GM18507 (cell line): ENCODE measurements at regions not wholly inside any gene's neighbourhood (a gene's known extent, or its start where the extent isn't known, plus 50 kb on each side); places are given as distances from the start of the nearest gene placed in this dataset.

Experiments
- DNase-seq: peaks from one replicate; pipeline ENCODE4 v3.0.0; 2011; ENCODE audit warnings: low read depth; ENCODE audit not compliant: insufficient read length; ENCODE audit errors: extremely low spot score
- FAIRE-seq: peaks from 2 replicates; lab custom pipeline; 2011; peaks lifted over from hg19 to GRCh38; lab: Jason Lieb, UNC

- no peak for DNase-seq
- no peak for FAIRE-seq
These were observed 459.7 kb upstream of the SEMA3A start for GRCh38 chr7:84654273-84654672.

GRCh38 chr7:84651876-84652275, 457.3 kb upstream of the SEMA3A start:
- DNase-seq: no peak
- FAIRE-seq: no peak

- DNase-seq: no peak
- FAIRE-seq: no peak
These were observed 453.5 kb upstream of the SEMA3A start for GRCh38 chr7:84647797-84648757.

GRCh38 chr7:84642611-84643010, 448.0 kb upstream of the SEMA3A start:
- FAIRE-seq: no peak
- no peak for DNase-seq

- DNase-seq (no peak), FAIRE-seq (no peak)
These were observed 446.0 kb upstream of the SEMA3A start for GRCh38 chr7:84640637-84641036.

- DNase-seq (no peak), FAIRE-seq (no peak)
These were observed 443.7 kb upstream of the SEMA3A start for GRCh38 chr7:84638339-84638697.

GRCh38 chr7:84637568-84638338, 443.2 kb upstream of the SEMA3A start:
- FAIRE-seq (no peak), DNase-seq (no peak)

- FAIRE-seq (no peak), DNase-seq (no peak)
These were observed 437.3 kb upstream of the SEMA3A start for GRCh38 chr7:84631913-84632312.

GRCh38 chr7:84629640-84630318, 435.2 kb upstream of the SEMA3A start:
- DNase-seq: no peak
- FAIRE-seq: no peak

- DNase-seq: no peak
- FAIRE-seq: no peak
These were observed 434.6 kb upstream of the SEMA3A start for GRCh38 chr7:84629216-84629615.

- FAIRE-seq: no peak
- no peak for DNase-seq
These were observed 432.7 kb upstream of the SEMA3A start for GRCh38 chr7:84627250-84627649.

- FAIRE-seq: no peak
- no peak for DNase-seq
These were observed 430.3 kb upstream of the SEMA3A start for GRCh38 chr7:84624927-84625326.

- FAIRE-seq (no peak), DNase-seq (no peak)
These were observed 429.9 kb upstream of the SEMA3A start for GRCh38 chr7:84624527-84624926.

GRCh38 chr7:84617265-84618030, 422.9 kb upstream of the SEMA3A start:
- no peak for DNase-seq
- no peak for FAIRE-seq

- DNase-seq (no peak), FAIRE-seq (no peak)
These were observed 420.4 kb upstream of the SEMA3A start for GRCh38 chr7:84614821-84615501.

- no peak for DNase-seq
- no peak for FAIRE-seq
These were observed 418.5 kb upstream of the SEMA3A start for GRCh38 chr7:84612981-84613681.

GRCh38 chr7:84611391-84611790, 416.8 kb upstream of the SEMA3A start:
- no peak for DNase-seq
- no peak for FAIRE-seq

- DNase-seq (no peak), FAIRE-seq (no peak)
These were observed 415.8 kb upstream of the SEMA3A start for GRCh38 chr7:84610390-84610789.
